ENCODE measurements at regions not wholly inside any gene's neighbourhood (a gene's known extent, or its start where the extent isn't known, plus 50 kb on each side); places are given as distances from the start of the nearest gene placed in this dataset.

GRCh38 chr11:97461044-97461880, 1071.4 kb downstream of the JRKL start:
- H3K27me3 ChIP-seq (replicated peaks; ENCODE audit: insufficient read depth, low read depth, low read length, poor library complexity), result no peaks in the 10 kb centered on the region
- CTCF ChIA-PET, result no interaction called here

GRCh38 chr11:97461934-97462333, 1072.1 kb downstream of the JRKL start:
- TF ChIP-seq EZH2 (IDR thresholded peaks at IDR 0.05; ENCODE audit: borderline replicate concordance, low read depth, low read length, poor library complexity, severe bottlenecking), result no peak
- no peak for TF ChIP-seq CTCF (conservative IDR thresholded peaks at IDR 0.05; ENCODE audit: low read depth, low read length)
- no peaks in the 10 kb centered on the region for H3K4me1 ChIP-seq (ENCODE audit: insufficient read depth, low read length, poor library complexity, severe bottlenecking)
- H3K27ac ChIP-seq (ENCODE audit: low read depth, low read length, poor library complexity, severe bottlenecking), result no peak overlapping the region
- ChIA-PET CTCF (no interaction called here), POLR2A (ENCODE audit: low non-redundant PET) (no interaction called here)
- intact Hi-C loops (cut with micrococcal nuclease; ENCODE audit: unreplicated experiment), result no loop called here
- H3K4me3 ChIP-seq (ENCODE audit: low read depth, low read length, poor library complexity, severe bottlenecking), result no peak overlapping the region
- peaks cover 14% of the 10 kb centered on the region for H3K9me3 ChIP-seq (ENCODE audit: low read depth, low read length, poor library complexity, severe bottlenecking)
- H3K27me3 ChIP-seq (replicated peaks; ENCODE audit: insufficient read depth, low read depth, low read length, poor library complexity), result no peaks in the 10 kb centered on the region
- no peak for DNase-seq (ENCODE audit: low spot score)
- BruUV-seq (replicated peaks), result no TSS peak
- H3K36me3 ChIP-seq (ENCODE audit: insufficient read depth, low read length, poor library complexity, severe bottlenecking), result no peaks in the 10 kb centered on the region

More at GRCh38 chr11:97461044-97461880, 1071.4 kb downstream of the JRKL start:
- Histone ChIP-seq H3K4me1 (ENCODE audit: insufficient read depth, low read length, poor library complexity, severe bottlenecking) (no peaks in the 10 kb centered on the region), H3K9me3 (ENCODE audit: low read depth, low read length, poor library complexity, severe bottlenecking) (peaks cover 14% of the 10 kb centered on the region), H3K36me3 (ENCODE audit: insufficient read depth, low read length, poor library complexity, severe bottlenecking) (no peaks in the 10 kb centered on the region), H3K27ac (ENCODE audit: low read depth, low read length, poor library complexity, severe bottlenecking) (no peak overlapping the region), H3K4me3 (ENCODE audit: low read depth, low read length, poor library complexity, severe bottlenecking) (no peak overlapping the region)
- intact Hi-C loops (cut with micrococcal nuclease; ENCODE audit: unreplicated experiment), result no loop called here
- DNase-seq (ENCODE audit: low spot score), result no peak
- POLR2A ChIA-PET (ENCODE audit: low non-redundant PET), result no interaction called here
- BruUV-seq (replicated peaks), result no TSS peak
- no peak for TF ChIP-seq CTCF (conservative IDR thresholded peaks at IDR 0.05; ENCODE audit: low read depth, low read length)
- TF ChIP-seq EZH2 (IDR thresholded peaks at IDR 0.05; ENCODE audit: borderline replicate concordance, low read depth, low read length, poor library complexity, severe bottlenecking), result no peak

- H3K27me3 ChIP-seq (replicated peaks; ENCODE audit: insufficient read depth, low read depth, low read length, poor library complexity), result no peaks in the 10 kb centered on the region
- CTCF ChIA-PET, result no interaction called here
These were observed 1074.1 kb downstream of the JRKL start for GRCh38 chr11:97463891-97464290.

More at GRCh38 chr11:97463891-97464290, 1074.1 kb downstream of the JRKL start:
- H3K36me3 ChIP-seq (ENCODE audit: insufficient read depth, low read length, poor library complexity, severe bottlenecking), result no peaks in the 10 kb centered on the region
- intact Hi-C loops (cut with micrococcal nuclease; ENCODE audit: unreplicated experiment), result no loop called here
- H3K9me3 ChIP-seq (ENCODE audit: low read depth, low read length, poor library complexity, severe bottlenecking), result peaks cover 14% of the 10 kb centered on the region
- no peak overlapping the region for H3K4me3 ChIP-seq (ENCODE audit: low read depth, low read length, poor library complexity, severe bottlenecking)
- H3K27ac ChIP-seq (ENCODE audit: low read depth, low read length, poor library complexity, severe bottlenecking), result no peak overlapping the region
- TF ChIP-seq CTCF (conservative IDR thresholded peaks at IDR 0.05; ENCODE audit: low read depth, low read length) (no peak), EZH2 (IDR thresholded peaks at IDR 0.05; ENCODE audit: borderline replicate concordance, low read depth, low read length, poor library complexity, severe bottlenecking) (no peak)
- no TSS peak for BruUV-seq (replicated peaks)
- no peaks in the 10 kb centered on the region for H3K4me1 ChIP-seq (ENCODE audit: insufficient read depth, low read length, poor library complexity, severe bottlenecking)
- POLR2A ChIA-PET (ENCODE audit: low non-redundant PET), result no interaction called here
- DNase-seq (ENCODE audit: low spot score), result no peak

All from A673 (cell line).